B cell (primary cell): ENCODE measurements at regions not wholly inside any gene's neighbourhood (a gene's known extent, or its start where the extent isn't known, plus 50 kb on each side); places are given as distances from the start of the nearest gene placed in this dataset.

Source experiments
- ATAC-seq: fragments of 200-7000 bp; cut with Tn5 transposase; one replicate; pipeline ENCODE4 v1.10.0; 2021; ENCODE audit warnings: low read depth, mild to moderate bottlenecking, moderate number of reproducible peaks, moderate library complexity
- CTCF ChIA-PET: fragments of 350-600 bp; sonication (Branson Sonifier 250); formaldehyde crosslinking; loops from one replicate; lab custom pipeline; 2021; ENCODE audit warnings: antibody characterized with exemption, inconsistent platforms; lab: Charles Lee
- POLR2A ChIA-PET: fragments of 350-600 bp; sonication (Branson Sonifier 250); formaldehyde crosslinking; loops from one replicate; lab custom pipeline; 2021; ENCODE audit warnings: antibody characterized with exemption; lab: Charles Lee
- DNase-seq: peaks from one replicate; pipeline ENCODE4 v3.0.0; 2013
- H2AFZ ChIP-seq: 2 replicates; pipeline ENCODE4 v1.6.1; 2012; ENCODE audit warnings: mild to moderate bottlenecking, low read depth, low read length; ENCODE audit not compliant: insufficient read depth, poor library complexity, severe bottlenecking
- H3K27ac ChIP-seq, 2 donors: 1 replicate in 1 of 2; 2 replicates in 1 of 2; pipeline ENCODE4 v1.5.1; 2012 to 2013; ENCODE audit warnings: low read length in 2 of 2, mild to moderate bottlenecking in 2 of 2, moderate library complexity in 1 of 2
- H3K27me3 ChIP-seq, 4 experiments: fragments of 200-600 bp in 1 of 4; sonication (generic) in 1 of 4; replicated peaks in 1 of 4; 1 replicate in 2 of 4; 2 replicates in 2 of 4; pipeline versions ENCODE4 v1.6.1 to v1.7.0; 2013 to 2016; ENCODE audit warnings: low read length in 3 of 4, mild to moderate bottlenecking in 2 of 4, mixed read lengths in 1 of 4, moderate library complexity in 1 of 4; ENCODE audit not compliant: insufficient read depth in 4 of 4, control insufficient read depth in 3 of 4; ENCODE audit errors: control extremely low read depth in 1 of 4
- H3K36me3 ChIP-seq, 2 experiments: replicated peaks in 1 of 2; 1 replicate in 1 of 2; 2 replicates in 1 of 2; pipeline versions ENCODE4 v1.6.1 to v1.7.1; 2013; ENCODE audit warnings: low read length in 1 of 2; ENCODE audit not compliant: insufficient read depth in 2 of 2, control insufficient read depth in 1 of 2; ENCODE audit errors: control extremely low read depth in 1 of 2, extremely low read depth in 1 of 2
- H3K4me1 ChIP-seq, 2 donors: fragments of 200-600 bp in 1 of 2; sonication (generic) in 1 of 2; 1 replicate in 1 of 2; 2 replicates in 1 of 2; pipeline versions ENCODE4 v1.5.1 to v1.6.1; 2013 to 2017; ENCODE audit warnings: low read length in 2 of 2; ENCODE audit not compliant: control insufficient read depth in 2 of 2, insufficient read depth in 2 of 2
- H3K4me2 ChIP-seq: replicated peaks from 2 replicates; pipeline ENCODE3; 2012; ENCODE audit warnings: mild to moderate bottlenecking, low read depth, low read length; ENCODE audit not compliant: poor library complexity, severe bottlenecking
- H3K4me3 ChIP-seq, 5 experiments: fragments of 200-600 bp in 1 of 5; sonication (generic) in 1 of 5; 1 replicate in 3 of 5; 2 replicates in 2 of 5; pipeline versions ENCODE4 v1.5.1 to v1.7.0; 2011 to 2016; ENCODE audit warnings: low read length in 4 of 5, mild to moderate bottlenecking in 4 of 5, low read depth in 2 of 5, control low read depth in 1 of 5, moderate library complexity in 1 of 5; ENCODE audit not compliant: insufficient read depth in 1 of 5; ENCODE audit errors: control extremely low read depth in 1 of 5, extremely low read depth in 1 of 5
- H3K79me2 ChIP-seq: fragments of 200-600 bp; sonication (generic); one replicate; pipeline ENCODE4 v1.6.0; 2016; ENCODE audit warnings: low read length; ENCODE audit not compliant: control insufficient read depth, insufficient read depth
- H3K9ac ChIP-seq: fragments of 200-600 bp; sonication (generic); 2 replicates; pipeline ENCODE4 v1.6.1; 2017; ENCODE audit warnings: mild to moderate bottlenecking, low read length, moderate library complexity
- H3K9me3 ChIP-seq, 3 donors: one replicate each; pipeline versions ENCODE4 v1.6.1 to v1.7.1; 2013; ENCODE audit warnings: low read length in 2 of 3; ENCODE audit not compliant: control insufficient read depth in 2 of 3, insufficient read depth in 1 of 3; ENCODE audit errors: control extremely low read depth in 1 of 3
- H4K20me1 ChIP-seq: 2 replicates; pipeline ENCODE4 v1.6.0; 2012; ENCODE audit warnings: mild to moderate bottlenecking, low read length; ENCODE audit not compliant: insufficient read depth, control insufficient read depth, poor library complexity, severe bottlenecking
- H3K27ac Mint-ChIP-seq: one replicate; pipeline ENCODE4 v1.8.0; 2021; ENCODE audit warnings: mixed read lengths
- H3K27me3 Mint-ChIP-seq: one replicate; pipeline ENCODE4 v1.8.0; 2021; ENCODE audit warnings: mixed read lengths
- H3K4me1 Mint-ChIP-seq: one replicate; pipeline ENCODE4 v1.8.0; 2021; ENCODE audit warnings: mixed read lengths
- H3K4me3 Mint-ChIP-seq: one replicate; pipeline ENCODE4 v1.8.0; 2021; ENCODE audit warnings: mixed read lengths
- H3K9me3 Mint-ChIP-seq: one replicate; pipeline ENCODE4 v1.8.0; 2022; ENCODE audit warnings: mixed read lengths; ENCODE audit not compliant: insufficient read depth
- EZH2 ChIP-seq: IDR thresholded peaks from 2 replicates; pipeline ENCODE4 v1.6.1; 2012; ENCODE audit warnings: borderline replicate concordance, low read depth, mild to moderate bottlenecking, moderate library complexity, low read length; ENCODE audit not compliant: insufficient read depth, poor library complexity, severe bottlenecking
- WGBS: methylation state at CpG from one replicate; pipeline ENCODE4 v1.1.5; 2013; ENCODE audit warnings: missing lambda C conversion rate; ENCODE audit not compliant: insufficient coverage; 5-methylcytosine and 5-hydroxymethylcytosine counted together
- intact Hi-C: fragments of 100-400 bp; cut with micrococcal nuclease; formaldehyde crosslinking; loops from one replicate; pipeline ENCODE4 v1.10.0; 2022
- TF ChIP-seq, protein P1 (sequence below): fragments of 200-600 bp; IDR thresholded peaks from one replicate; pipeline ENCODE4 v1.8.0; 2022; ENCODE audit warnings: antibody characterized with exemption, mild to moderate bottlenecking

DNA sequence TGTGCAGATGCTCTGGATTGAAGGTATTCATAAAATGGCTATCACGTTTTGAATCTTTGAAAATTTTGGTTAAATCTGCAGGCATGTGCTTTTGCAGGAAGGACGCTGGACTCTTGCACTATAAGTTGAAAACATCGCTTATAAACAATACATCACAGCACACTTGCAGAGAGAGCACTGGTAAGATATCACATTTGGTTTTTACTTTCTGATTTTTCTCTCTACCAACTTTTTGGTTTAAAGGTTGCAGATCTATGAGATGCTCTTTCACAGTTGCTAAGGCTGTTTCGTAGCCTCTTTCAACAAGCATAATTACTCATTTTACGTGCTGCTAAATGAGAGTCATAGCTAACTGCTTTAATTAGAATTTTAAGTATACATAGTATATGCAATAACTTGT, 724.4 kb upstream of the ARRDC4 start:
- Histone ChIP-seq H3K79me2 (no peaks in the 10 kb centered on the region), H3K27me3 (no peaks in the 10 kb centered on the region), H3K4me2 (no peak overlapping the region), H3K4me3 (no peak overlapping the region), H3K4me1 (no peaks in the 10 kb centered on the region), H3K9ac (no peak overlapping the region), H4K20me1 (no peaks in the 10 kb centered on the region), H3K27ac (no peak overlapping the region), H3K9me3 (no peaks in the 10 kb centered on the region), H3K36me3 (no peaks in the 10 kb centered on the region), H2AFZ (no peak overlapping the region)
- DNase-seq (no peak), ATAC-seq (no peak)
- Mint-ChIP-seq H3K27ac (no peak overlapping the region), H3K4me3 (no peak overlapping the region), H3K9me3 (no peaks in the 10 kb centered on the region), H3K27me3 (no peaks in the 10 kb centered on the region), H3K4me1 (no peaks in the 10 kb centered on the region)
- intact Hi-C loops, result no loop called here
- WGBS, result 29% methylated on average over 1 of the region's 5 CpGs
- ChIA-PET CTCF (no interaction called here), POLR2A (no interaction called here)
- TF ChIP-seq, protein P1, sequence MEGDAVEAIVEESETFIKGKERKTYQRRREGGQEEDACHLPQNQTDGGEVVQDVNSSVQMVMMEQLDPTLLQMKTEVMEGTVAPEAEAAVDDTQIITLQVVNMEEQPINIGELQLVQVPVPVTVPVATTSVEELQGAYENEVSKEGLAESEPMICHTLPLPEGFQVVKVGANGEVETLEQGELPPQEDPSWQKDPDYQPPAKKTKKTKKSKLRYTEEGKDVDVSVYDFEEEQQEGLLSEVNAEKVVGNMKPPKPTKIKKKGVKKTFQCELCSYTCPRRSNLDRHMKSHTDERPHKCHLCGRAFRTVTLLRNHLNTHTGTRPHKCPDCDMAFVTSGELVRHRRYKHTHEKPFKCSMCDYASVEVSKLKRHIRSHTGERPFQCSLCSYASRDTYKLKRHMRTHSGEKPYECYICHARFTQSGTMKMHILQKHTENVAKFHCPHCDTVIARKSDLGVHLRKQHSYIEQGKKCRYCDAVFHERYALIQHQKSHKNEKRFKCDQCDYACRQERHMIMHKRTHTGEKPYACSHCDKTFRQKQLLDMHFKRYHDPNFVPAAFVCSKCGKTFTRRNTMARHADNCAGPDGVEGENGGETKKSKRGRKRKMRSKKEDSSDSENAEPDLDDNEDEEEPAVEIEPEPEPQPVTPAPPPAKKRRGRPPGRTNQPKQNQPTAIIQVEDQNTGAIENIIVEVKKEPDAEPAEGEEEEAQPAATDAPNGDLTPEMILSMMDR, result no peak
- no peak for TF ChIP-seq EZH2

DNA sequence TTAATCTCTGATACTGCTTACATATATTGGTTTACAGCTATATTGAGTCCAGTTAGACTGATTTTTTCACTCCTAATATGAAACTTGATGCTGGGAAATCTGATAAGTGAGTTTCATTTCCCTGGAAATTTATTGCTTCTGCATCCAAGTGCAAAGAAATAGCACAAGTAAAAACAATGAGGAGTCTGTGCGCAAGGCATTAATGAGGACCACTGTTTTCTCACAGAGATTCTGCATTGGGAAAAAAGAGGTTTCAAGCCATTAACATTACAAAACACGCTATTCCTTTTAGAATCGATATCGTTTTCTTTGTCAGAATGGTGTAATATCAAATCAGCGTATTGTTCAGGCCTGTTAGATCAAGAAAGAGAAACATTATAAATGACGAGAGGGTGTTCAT, 723.3 kb upstream of the ARRDC4 start:
- Histone ChIP-seq H3K4me2 (no peak overlapping the region), H3K79me2 (no peaks in the 10 kb centered on the region), H3K4me3 (no peak overlapping the region), H3K4me1 (no peaks in the 10 kb centered on the region), H3K9ac (no peak overlapping the region), H3K27ac (no peak overlapping the region), H3K27me3 (no peaks in the 10 kb centered on the region), H4K20me1 (no peaks in the 10 kb centered on the region), H3K9me3 (no peaks in the 10 kb centered on the region), H2AFZ (no peak overlapping the region), H3K36me3 (no peaks in the 10 kb centered on the region)
- H3K4me1 Mint-ChIP-seq, result no peaks in the 10 kb centered on the region
- POLR2A ChIA-PET, result no interaction called here
- no peaks in the 10 kb centered on the region for H3K27me3 Mint-ChIP-seq
- H3K27ac Mint-ChIP-seq, result no peak overlapping the region
- no peak for ATAC-seq
- CTCF ChIA-PET, result no interaction called here
- no peak for TF ChIP-seq EZH2
- TF ChIP-seq, protein P1, result no peak
- WGBS, result 100% methylated on average over 3 of the region's 6 CpGs
- intact Hi-C loops, result no loop called here
- H3K9me3 Mint-ChIP-seq, result no peaks in the 10 kb centered on the region
- no peak overlapping the region for H3K4me3 Mint-ChIP-seq
- no peak for DNase-seq
